GM21515 (cell line): ENCODE measurements at regions not wholly inside any gene's neighbourhood (a gene's known extent, or its start where the extent isn't known, plus 50 kb on each side); places are given as distances from the start of the nearest gene placed in this dataset.
"Not testable (repeated sequence)": the region's sequence is repeated elsewhere in the genome, so short reads cannot be mapped to it uniquely, and the experiment has no call there.

Experiments
- ATAC-seq: cut with Tn5 transposase; IDR thresholded peaks from one replicate; pipeline ENCODE4 v1.9.1; 2021; ENCODE audit not compliant: unreplicated experiment

GRCh38 chr6:144670259-144670658 lies 385.1 kb downstream of the UTRN start:
- ATAC-seq = not testable (repeated sequence)

GRCh38 chr6:144673807-144674206 lies 388.7 kb downstream of the UTRN start:
- ATAC-seq = no peak

- no peak for ATAC-seq
These were observed 390.2 kb downstream of the UTRN start for GRCh38 chr6:144675231-144675861.

- ATAC-seq = not testable (repeated sequence)
These were observed 391.2 kb downstream of the UTRN start for GRCh38 chr6:144676310-144676709.

- ATAC-seq = not testable (repeated sequence)
These were observed 392.1 kb downstream of the UTRN start for GRCh38 chr6:144677263-144677662.

- ATAC-seq = no peak
These were observed 393.7 kb downstream of the UTRN start for GRCh38 chr6:144678844-144679243.

- no peak for ATAC-seq
These were observed 396.2 kb downstream of the UTRN start for GRCh38 chr6:144681334-144681733.

GRCh38 chr6:144683216-144684070 lies 398.3 kb downstream of the UTRN start:
- no peak for ATAC-seq

- no peak for ATAC-seq
These were observed 403.6 kb downstream of the UTRN start for GRCh38 chr6:144688713-144689112.

GRCh38 chr6:144689503-144690040 lies 404.4 kb downstream of the UTRN start:
- no peak for ATAC-seq

GRCh38 chr6:144690133-144690532 lies 405.0 kb downstream of the UTRN start:
- no peak for ATAC-seq

GRCh38 chr6:144690666-144691065 lies 405.5 kb downstream of the UTRN start:
- ATAC-seq = no peak

- not testable (repeated sequence) for ATAC-seq
These were observed 406.9 kb downstream of the UTRN start for GRCh38 chr6:144692050-144692449.

GRCh38 chr6:144695858-144696533 lies 410.9 kb downstream of the UTRN start:
- no peak for ATAC-seq

GRCh38 chr6:144696610-144697368 lies 411.7 kb downstream of the UTRN start:
- ATAC-seq = no peak

- ATAC-seq = no peak
These were observed 412.2 kb downstream of the UTRN start for GRCh38 chr6:144697369-144697760.

- no peak for ATAC-seq
These were observed 412.7 kb downstream of the UTRN start for GRCh38 chr6:144697801-144698200.

GRCh38 chr6:144702781-144703180 lies 417.6 kb downstream of the UTRN start:
- ATAC-seq = no peak

GRCh38 chr6:144710207-144710606 lies 425.1 kb downstream of the UTRN start:
- no peak for ATAC-seq

- ATAC-seq = no peak
These were observed 426.5 kb downstream of the UTRN start for GRCh38 chr6:144711661-144712060.

GRCh38 chr6:144712541-144712940 lies 427.4 kb downstream of the UTRN start:
- ATAC-seq = no peak
